GM21737 (cell line): ENCODE measurements at regions not wholly inside any gene's neighbourhood (a gene's known extent, or its start where the extent isn't known, plus 50 kb on each side); places are given as distances from the start of the nearest gene placed in this dataset.

Experiments
- ATAC-seq: cut with Tn5 transposase; IDR thresholded peaks from one replicate; pipeline ENCODE4 v1.9.1; 2021; ENCODE audit warnings: mild to moderate bottlenecking, moderate library complexity; ENCODE audit not compliant: unreplicated experiment

DNA sequence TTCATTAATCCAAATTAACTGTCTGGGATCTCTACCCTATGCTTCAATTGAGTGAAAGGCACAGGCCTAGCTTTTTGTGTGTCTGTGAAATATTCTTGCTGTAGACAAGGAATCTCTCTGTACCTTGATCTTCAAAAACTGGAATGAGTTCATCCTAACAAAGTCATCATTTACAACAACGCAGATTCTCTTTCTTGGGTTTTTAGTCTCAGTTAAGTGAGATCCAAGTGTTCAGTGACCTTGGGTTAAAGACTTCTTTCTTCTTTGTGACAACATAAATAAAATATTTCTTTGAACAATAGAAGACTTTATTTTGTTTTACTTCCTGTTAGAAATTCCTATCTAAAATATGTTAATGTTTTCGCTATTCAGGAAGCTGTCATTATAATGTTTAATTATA, 192.2 kb upstream of the LMNTD1 start:
- ATAC-seq = no peak

- ATAC-seq = no peak
Measured at GRCh38 chr12:25746131-25746530, 193.0 kb upstream of the LMNTD1 start.

GRCh38 chr12:25752710-25753309, 199.7 kb upstream of the LMNTD1 start:
- no peak for ATAC-seq

- ATAC-seq = no peak
Measured at GRCh38 chr12:25755136-25755970, 202.3 kb upstream of the LMNTD1 start.

DNA sequence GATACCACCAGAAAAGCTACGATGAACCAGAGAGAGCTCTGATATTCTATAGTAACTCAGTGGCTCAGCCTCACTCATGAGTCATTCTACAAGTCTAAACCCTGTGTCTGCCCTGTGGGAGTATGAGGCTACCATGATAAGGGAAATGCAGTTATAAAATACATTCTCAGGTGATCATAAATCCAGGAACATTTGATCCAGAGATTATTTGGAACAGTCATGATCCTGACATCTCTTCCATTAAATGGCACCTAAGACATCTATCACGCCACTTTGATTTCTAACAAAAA, 202.6 kb upstream of the RASSF8 start:
- no peak for ATAC-seq

- ATAC-seq = no peak
Measured at GRCh38 chr12:25757037-25757665, 201.3 kb upstream of the RASSF8 start.

DNA sequence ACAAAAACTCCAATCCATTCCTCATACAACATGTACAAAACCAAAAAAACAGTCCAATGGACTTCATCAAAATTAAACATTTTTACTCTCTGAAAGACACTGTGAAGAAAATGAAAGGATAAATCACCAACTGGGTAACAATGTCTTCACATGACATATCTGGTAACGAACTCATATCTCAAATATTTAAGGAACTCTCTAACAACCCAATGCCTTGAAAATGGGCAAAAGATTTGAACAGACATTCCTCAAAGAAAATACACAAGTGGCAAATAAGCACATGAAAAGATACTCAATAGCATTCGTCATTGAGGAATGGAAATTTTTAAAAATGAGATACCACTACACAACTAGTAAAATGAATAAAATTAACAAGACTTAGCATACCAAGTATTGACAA, 198.7 kb upstream of the RASSF8 start:
- no peak for ATAC-seq

DNA sequence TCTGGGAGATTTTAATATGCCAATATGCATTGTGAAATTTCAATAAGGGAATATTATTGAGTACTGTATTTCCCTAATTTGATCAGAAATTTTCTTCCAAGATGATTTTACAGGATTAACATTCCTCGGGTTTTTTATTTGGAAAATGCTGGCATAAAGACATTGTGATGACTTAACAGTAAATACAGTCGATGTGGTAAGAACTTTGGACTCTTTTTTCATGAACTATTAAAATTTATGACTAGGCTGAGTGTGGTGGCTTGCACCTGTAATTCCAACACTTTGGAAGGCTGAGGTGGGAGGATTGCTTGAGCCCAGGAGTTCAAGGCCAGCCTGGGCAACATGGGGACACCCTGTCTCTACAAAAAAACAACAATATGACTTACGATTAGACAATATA, 197.1 kb upstream of the RASSF8 start:
- no peak for ATAC-seq

DNA sequence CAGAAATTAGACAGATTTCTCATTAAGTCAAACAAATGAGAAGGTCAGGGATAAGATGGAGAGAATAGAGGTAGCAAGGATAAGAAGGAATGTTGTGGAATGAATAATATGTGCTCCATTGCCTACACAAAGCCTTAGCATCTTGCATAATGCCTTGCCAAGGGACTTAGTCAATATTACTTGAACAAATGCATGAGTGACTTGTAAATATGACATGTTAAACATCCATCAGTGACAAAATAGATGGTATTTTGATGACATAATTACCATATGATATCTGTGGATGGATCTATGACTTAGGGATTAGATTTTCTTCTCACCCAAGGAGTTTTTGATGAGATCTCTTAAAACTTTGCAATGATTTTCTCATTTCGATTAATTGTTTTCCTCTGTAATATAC, 194.1 kb upstream of the RASSF8 start:
- no peak for ATAC-seq

DNA sequence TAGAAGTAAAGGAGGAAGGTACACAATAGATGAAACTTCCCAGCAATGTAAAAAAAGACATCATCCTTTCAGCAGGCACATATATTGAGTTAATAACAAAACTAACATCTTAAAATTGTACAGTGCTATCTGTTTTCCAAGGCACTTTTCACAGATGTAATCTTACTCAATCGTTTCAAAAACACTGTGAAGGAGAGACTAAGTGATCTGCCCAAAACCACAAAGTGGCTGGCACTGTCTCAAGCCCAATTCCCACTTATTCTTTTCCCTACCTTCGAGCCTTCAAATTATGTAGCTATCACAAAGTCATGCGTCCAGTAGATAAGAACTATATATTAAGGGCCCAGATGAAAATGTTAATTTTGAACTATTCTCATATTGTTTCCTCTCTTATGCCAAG, 193.6 kb upstream of the RASSF8 start:
- ATAC-seq = no peak

DNA sequence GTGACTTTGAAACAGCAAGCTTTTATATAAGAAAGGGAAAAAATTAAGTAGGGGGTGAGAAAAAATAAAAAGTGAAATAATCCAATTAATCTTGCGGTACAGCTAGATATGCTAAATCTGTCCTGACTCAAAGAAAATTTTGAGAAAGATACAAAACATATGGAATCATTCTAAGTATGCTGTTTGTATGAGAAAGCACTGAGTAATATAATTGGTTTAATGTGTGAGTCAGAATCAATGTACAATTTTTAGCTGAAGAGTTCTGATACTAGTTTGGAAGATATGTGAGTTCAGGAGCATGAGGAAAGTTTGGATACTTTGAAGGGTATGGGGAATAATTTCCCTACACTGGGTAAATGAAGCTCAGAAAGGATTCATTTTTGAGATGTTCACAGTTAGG, 190.9 kb upstream of the RASSF8 start:
- no peak for ATAC-seq

DNA sequence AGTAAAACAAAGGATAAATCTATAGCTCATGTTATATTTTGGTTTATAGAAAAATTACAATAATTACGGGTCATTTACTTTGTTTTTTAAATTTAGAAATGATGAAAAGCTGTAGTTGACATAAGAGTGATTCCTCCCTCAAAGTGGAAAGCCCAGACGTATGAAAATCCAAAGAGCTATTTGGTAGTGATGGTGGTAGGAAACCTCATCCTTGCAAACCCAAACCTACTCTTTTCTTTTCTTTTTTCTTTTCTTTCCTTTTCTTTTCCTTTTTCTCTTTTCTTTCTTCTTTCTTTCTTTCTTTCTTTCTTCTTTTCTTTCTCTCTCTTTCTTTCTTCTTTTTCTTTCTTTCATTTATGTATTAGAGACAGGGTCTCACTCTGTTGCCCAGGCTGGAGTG, 190.3 kb upstream of the RASSF8 start:
- ATAC-seq = no peak

DNA sequence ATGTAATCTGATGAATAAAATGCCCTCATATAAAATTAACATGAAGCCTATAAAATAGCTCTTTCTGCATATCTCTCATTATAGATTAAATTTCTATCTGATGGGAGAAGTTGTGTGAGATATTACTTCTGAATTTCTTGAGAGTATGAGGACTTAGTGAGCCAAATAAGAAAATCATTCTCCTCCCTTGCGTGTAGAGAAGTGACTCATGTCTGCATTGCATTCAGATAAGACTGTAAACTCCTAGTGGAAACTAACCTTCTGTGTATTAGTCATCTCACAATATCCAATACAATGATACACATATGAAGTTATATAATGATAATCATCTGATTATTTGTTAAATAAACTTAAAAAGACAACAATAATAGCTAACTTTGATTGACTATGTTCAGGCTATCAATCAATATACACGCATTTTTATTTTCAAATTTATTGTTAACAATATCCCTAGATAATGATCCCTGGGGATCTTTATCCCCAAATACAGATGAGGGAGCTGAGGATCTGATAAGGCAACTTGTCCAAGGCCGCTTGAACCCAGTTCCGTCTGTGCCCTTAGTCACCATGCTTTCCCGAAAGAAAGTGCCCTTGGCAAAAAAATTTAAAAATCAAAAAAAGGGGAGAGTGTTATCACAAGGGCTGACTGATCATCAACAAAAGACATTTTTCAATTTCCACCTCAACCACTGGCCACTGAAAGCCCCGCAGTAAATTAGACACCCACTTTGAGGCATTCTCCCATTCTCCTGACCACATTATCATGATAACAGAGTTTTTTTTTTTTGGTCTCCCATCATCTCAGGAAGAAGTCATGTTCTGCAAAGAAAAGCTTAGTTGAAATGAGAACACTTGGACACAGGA, 189.2 kb upstream of the RASSF8 start:
- no peak for ATAC-seq

GRCh38 chr12:25771041-25771440, 187.4 kb upstream of the RASSF8 start:
- ATAC-seq = no peak

- no peak for ATAC-seq
Measured at GRCh38 chr12:25771476-25771875, 187.0 kb upstream of the RASSF8 start.

- ATAC-seq = no peak
Measured at GRCh38 chr12:25775968-25776367, 182.5 kb upstream of the RASSF8 start.

- ATAC-seq = no peak
Measured at GRCh38 chr12:25780771-25781170, 177.7 kb upstream of the RASSF8 start.

DNA sequence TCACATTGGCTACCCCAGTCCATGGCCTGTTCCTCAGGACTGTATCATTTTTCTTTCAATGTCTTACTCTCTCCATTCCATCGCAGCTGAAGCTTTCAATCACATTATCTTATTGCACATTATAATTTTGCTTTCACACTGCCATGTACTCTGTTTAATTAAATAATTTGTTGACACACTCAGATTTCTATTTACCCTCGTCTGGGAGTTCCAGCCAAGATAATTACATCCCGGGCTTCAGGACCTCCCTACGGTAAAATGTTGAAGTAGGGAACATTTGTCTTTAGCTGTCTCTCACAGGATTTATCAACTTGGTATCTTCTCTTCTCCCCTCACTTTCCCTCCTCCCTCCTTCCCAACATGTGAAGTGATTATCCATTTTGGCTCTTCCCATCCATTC, 177.2 kb upstream of the RASSF8 start:
- no peak for ATAC-seq

DNA sequence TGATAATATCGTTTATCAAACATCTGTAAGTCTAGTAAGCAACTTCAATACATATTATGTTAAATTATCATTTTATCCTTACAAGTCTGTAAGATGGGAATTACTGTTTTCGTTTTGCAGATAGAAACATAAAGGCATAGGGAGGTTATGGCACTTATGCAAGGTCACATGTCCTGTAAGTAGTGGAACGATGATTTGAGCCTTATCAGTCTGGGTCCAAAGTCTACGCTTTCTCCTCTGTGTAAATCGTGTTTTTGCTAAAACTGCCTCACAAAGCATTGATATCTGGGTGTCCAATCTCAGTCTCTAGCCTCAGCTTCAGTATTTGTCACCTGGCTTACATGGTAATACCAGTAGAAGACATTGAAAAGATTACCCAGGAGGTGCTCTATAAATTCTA, 174.9 kb upstream of the RASSF8 start:
- no peak for ATAC-seq

DNA sequence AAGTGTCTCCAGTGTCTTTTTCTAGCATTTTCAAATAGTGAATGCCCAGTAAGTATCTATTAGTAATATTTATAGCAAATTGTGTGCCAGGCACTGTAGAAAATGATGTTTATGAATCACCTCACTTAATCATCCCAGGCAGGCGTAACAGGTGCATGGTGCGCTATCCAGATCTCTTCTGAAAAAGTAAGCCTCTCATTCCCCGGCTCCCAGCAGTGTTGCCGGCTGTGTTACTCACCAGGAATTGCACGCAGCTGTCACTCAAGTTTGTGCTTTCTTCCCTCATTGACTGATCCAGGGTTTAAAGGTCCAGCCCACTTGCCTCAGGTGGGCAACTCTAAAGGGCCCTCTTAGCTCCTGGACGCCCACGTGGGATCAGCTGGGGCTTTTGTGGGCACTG, 173.8 kb upstream of the RASSF8 start:
- ATAC-seq = no peak

- ATAC-seq = no peak
Measured at GRCh38 chr12:25785134-25785533, 173.3 kb upstream of the RASSF8 start.

DNA sequence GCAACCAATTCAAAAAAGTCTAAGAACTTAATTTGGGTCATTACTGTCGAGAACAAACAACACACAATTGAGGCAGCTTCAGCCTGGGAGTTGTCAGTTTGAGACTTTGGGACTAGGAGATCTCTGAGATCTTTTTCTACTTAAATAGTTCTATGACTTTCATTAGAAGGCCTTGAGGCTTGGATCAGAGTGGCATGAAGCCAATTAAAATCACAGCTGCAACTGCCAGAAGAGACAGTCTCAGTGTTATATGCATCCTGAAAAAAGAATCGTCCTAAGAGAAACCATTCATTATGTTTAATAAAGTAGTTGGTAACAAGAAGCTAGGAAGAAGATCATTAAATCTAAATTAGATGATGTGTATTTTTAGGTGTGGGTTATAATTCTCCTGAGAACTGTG, 170.8 kb upstream of the RASSF8 start:
- ATAC-seq = no peak
